Neural progenitor cell (in vitro differentiated cells): ENCODE measurements at regions not wholly inside any gene's neighbourhood (a gene's known extent, or its start where the extent isn't known, plus 50 kb on each side); places are given as distances from the start of the nearest gene placed in this dataset.

Experiments used
- CTCF ChIP-seq: fragments of 200-600 bp; sonication (generic); IDR thresholded peaks from 2 replicates; pipeline ENCODE4 v1.5.1; 2017; ENCODE audit warnings: antibody characterized with exemption, mild to moderate bottlenecking
- EZH2phosphoT487 ChIP-seq: fragments of 200-600 bp; sonication (generic); IDR thresholded peaks from 2 replicates; pipeline ENCODE4 v1.6.1; 2017; ENCODE audit warnings: antibody characterized with exemption

- TF ChIP-seq CTCF (no peak), EZH2phosphoT487 (no peak)
Observed at GRCh38 chr17:33889040-33889439, 366.0 kb upstream of the CCL2 start.
